ENCODE measurements at regions not wholly inside any gene's neighbourhood (a gene's known extent, or its start where the extent isn't known, plus 50 kb on each side); places are given as distances from the start of the nearest gene placed in this dataset.

- H2BK120ac ChIP-seq (ENCODE audit: low read depth, low read length, poor library complexity, severe bottlenecking), result no peak overlapping the region
- Mint-ChIP-seq H3K27me3 (ENCODE audit: low read depth) (peaks cover 25% of the 10 kb centered on the region), H3K4me3 (no peak overlapping the region), H3K36me3 (ENCODE audit: insufficient read depth in 1 of 3, low read depth in 3 of 3) (no peaks in the 10 kb centered on the region), H3K9me3 (no peaks in the 10 kb centered on the region), H3K27ac (no peak overlapping the region), H3K4me1 (no peaks in the 10 kb centered on the region)
- no peak overlapping the region for H4K91ac ChIP-seq (ENCODE audit: insufficient read length, low read depth, low read length)
- no peak overlapping the region for H3K4ac ChIP-seq (ENCODE audit: low read depth, low read length)
- no peak overlapping the region for H3T11ph ChIP-seq (ENCODE audit: low read length)
- no peak for DNase-seq
- H3K4me1 ChIP-seq (ENCODE audit: insufficient read depth, low read length), result no peaks in the 10 kb centered on the region
- H2AFZ ChIP-seq (ENCODE audit: low read length), result no peak overlapping the region
- no peak overlapping the region for H2BK15ac ChIP-seq (ENCODE audit: low read depth, low read length)
- H3K27ac ChIP-seq (ENCODE audit: insufficient read length, low read depth, low read length), result no peak overlapping the region
- H3K56ac ChIP-seq (ENCODE audit: insufficient read length, low read depth, low read length), result no peak overlapping the region
- no peak overlapping the region for H4K5ac ChIP-seq (ENCODE audit: insufficient read length, low read depth, low read length)
- H2AK5ac ChIP-seq (ENCODE audit: insufficient read length, low read length), result no peak overlapping the region
- H2BK20ac ChIP-seq (ENCODE audit: low read depth, low read length, poor library complexity, severe bottlenecking), result no peak overlapping the region
- no CpG with 5 or more reads among the region's 1 CpG for WGBS (ENCODE audit: extremely low coverage, insufficient read length, low lambda C conversion rate)
- H3K79me1 ChIP-seq (ENCODE audit: insufficient read depth, low read depth, low read length, poor library complexity, severe bottlenecking), result no peaks in the 10 kb centered on the region
- no peaks in the 10 kb centered on the region for H4K20me1 ChIP-seq (ENCODE audit: control insufficient read depth, insufficient read depth, insufficient read length)
- no peak for TF ChIP-seq CTCF (conservative IDR thresholded peaks at IDR 0.05)
- no peak overlapping the region for H3K23ac ChIP-seq (ENCODE audit: insufficient read length, low read depth, low read length)
- H3K18ac ChIP-seq (ENCODE audit: insufficient read length, low read depth, low read length), result no peak overlapping the region
- no peaks in the 10 kb centered on the region for H3K27me3 ChIP-seq (ENCODE audit: insufficient read depth, low read length)
- H3K23me2 ChIP-seq (ENCODE audit: insufficient read length, low read depth, low read length, poor library complexity, severe bottlenecking), result no peaks in the 10 kb centered on the region
- H3K4me2 ChIP-seq (ENCODE audit: insufficient read depth, insufficient read length, low read length), result no peak overlapping the region
- H3K9ac ChIP-seq (ENCODE audit: extremely low read depth, insufficient read length, low read length), result no peak overlapping the region
- H3K9me3 ChIP-seq (ENCODE audit: control insufficient read depth, low read depth, low read length), result no peaks in the 10 kb centered on the region
- H2BK5ac ChIP-seq (ENCODE audit: insufficient read length, low read length), result no peak overlapping the region
- H4K8ac ChIP-seq (replicated peaks; ENCODE audit: insufficient read length, low read depth, low read length), result no peak overlapping the region
- H3K14ac ChIP-seq (ENCODE audit: insufficient read depth, low read length), result no peak overlapping the region
- no peak overlapping the region for H2BK12ac ChIP-seq (ENCODE audit: insufficient read length, low read depth, low read length)
- no peaks in the 10 kb centered on the region for H3K79me2 ChIP-seq (ENCODE audit: insufficient read depth, low read length)
These were observed 96.9 kb upstream of the WLS start for GRCh38 chr1:68329096-68329835.
